GM12875 (cell line): ENCODE measurements at regions not wholly inside any gene's neighbourhood (a gene's known extent, or its start where the extent isn't known, plus 50 kb on each side); places are given as distances from the start of the nearest gene placed in this dataset.

Source experiments
- H3K4me3 ChIP-seq: one replicate; pipeline ENCODE4 v1.5.1; 2011; ENCODE audit warnings: low read depth, low read length, control low read depth
- TF ChIP-seq, protein P1 (sequence below): IDR thresholded peaks from 2 replicates; pipeline ENCODE4 v1.5.1; 2011; ENCODE audit warnings: low read depth, mild to moderate bottlenecking, control low read depth, inconsistent platforms, low read length, moderate library complexity, borderline replicate concordance; ENCODE audit not compliant: insufficient read depth

GRCh38 chr2:118307864-118308263, 219.6 kb downstream of the INSIG2 start:
- TF ChIP-seq, protein P1, sequence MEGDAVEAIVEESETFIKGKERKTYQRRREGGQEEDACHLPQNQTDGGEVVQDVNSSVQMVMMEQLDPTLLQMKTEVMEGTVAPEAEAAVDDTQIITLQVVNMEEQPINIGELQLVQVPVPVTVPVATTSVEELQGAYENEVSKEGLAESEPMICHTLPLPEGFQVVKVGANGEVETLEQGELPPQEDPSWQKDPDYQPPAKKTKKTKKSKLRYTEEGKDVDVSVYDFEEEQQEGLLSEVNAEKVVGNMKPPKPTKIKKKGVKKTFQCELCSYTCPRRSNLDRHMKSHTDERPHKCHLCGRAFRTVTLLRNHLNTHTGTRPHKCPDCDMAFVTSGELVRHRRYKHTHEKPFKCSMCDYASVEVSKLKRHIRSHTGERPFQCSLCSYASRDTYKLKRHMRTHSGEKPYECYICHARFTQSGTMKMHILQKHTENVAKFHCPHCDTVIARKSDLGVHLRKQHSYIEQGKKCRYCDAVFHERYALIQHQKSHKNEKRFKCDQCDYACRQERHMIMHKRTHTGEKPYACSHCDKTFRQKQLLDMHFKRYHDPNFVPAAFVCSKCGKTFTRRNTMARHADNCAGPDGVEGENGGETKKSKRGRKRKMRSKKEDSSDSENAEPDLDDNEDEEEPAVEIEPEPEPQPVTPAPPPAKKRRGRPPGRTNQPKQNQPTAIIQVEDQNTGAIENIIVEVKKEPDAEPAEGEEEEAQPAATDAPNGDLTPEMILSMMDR: no peak
- H3K4me3 ChIP-seq: no peak overlapping the region

DNA sequence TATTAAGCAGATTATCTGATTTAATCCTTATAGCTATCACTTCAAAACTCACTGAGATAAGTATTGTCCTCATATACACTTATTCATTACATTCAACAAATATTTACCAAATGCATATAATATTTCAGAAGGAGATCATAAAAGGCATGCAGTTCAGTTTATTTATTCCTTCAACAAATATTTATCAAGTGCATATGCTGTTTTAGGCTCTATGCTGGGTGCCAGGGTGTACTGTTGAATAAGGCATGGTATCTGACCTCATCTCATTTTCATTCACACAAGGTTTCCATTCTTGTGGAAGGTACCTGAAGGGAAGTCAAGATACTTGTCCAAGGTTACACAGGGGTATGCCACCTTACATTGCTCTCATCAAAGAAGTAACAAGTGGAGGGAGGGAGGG, 213.0 kb downstream of the INSIG2 start:
- TF ChIP-seq, protein P1: no peak
- no peak overlapping the region for H3K4me3 ChIP-seq

DNA sequence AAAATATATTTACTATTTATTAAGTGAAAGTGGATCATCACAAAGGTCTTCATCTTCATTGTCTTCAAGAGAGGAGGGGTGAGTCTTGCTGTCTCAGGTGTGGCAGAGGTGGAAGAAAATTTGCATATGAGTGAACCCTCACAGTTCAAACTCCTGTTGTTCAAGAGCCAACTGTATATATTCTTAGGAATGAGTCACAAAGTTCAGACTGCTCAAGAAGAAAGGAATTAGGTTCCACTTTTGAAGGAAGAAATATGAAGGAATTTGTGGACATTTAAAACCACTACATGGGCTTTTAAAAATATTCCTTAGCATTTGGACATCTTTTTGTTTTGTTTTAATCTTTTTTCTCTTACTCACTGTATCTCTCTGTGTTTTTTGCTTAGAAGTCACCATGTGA, 212.6 kb downstream of the INSIG2 start:
- TF ChIP-seq, protein P1: no peak
- H3K4me3 ChIP-seq: no peak overlapping the region

DNA sequence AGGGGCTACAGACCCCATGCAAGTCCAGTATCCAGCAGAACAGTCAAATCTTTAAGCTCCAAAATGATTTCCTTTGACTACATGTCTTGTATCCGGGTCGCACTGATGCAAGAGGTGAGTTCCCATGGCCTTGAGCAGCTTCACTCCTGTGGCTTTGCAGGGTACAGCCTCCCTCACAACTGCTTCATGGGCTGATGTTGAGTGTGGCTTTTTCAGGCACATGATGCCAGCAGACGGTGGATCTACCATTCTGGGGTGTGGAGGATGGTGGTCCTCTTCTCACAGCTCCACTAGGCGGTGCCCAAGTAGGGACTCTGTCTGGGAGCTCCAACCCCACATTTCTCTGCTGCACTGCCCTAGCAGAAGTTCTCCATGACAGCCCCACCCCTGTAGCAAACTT, 208.4 kb downstream of the INSIG2 start:
- no peak overlapping the region for H3K4me3 ChIP-seq
- TF ChIP-seq, protein P1: no peak

- TF ChIP-seq, protein P1: no peak
- H3K4me3 ChIP-seq: no peak overlapping the region
Observed at GRCh38 chr2:118295592-118296390, 207.5 kb downstream of the INSIG2 start.

DNA sequence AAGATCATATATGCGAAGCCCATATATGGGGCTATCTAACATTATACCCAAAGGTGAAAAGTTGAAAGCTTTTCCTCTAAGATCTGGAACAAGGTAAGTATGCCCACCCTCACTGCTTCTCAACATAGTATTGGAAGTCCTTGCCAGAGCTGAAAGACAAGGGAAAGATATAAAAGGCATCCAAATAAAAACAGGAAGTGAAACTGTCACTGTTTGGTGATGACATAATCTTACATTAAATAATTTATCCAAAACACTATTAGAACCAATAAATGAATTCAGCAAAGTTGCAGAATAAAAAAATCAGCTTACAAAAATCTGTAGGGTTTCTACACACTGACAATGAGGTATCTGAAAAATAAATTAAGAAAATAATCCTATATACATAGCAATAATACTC, 205.8 kb downstream of the INSIG2 start:
- no peak overlapping the region for H3K4me3 ChIP-seq
- TF ChIP-seq, protein P1: no peak

GRCh38 chr2:118292991-118293390, 204.7 kb downstream of the INSIG2 start:
- TF ChIP-seq, protein P1: no peak
- H3K4me3 ChIP-seq: no peak overlapping the region
